ENCODE measurements at regions not wholly inside any gene's neighbourhood (a gene's known extent, or its start where the extent isn't known, plus 50 kb on each side); places are given as distances from the start of the nearest gene placed in this dataset.

GRCh38 chr2:225184948-225185347 is 142.7 kb upstream of the DOCK10 start:
- H3K4me1 Mint-ChIP-seq = peaks cover 9 to 11% of the 10 kb centered on the region in 2 experiments
- no peak overlapping the region for H3K56ac ChIP-seq (ENCODE audit: insufficient read length, low read depth, low read length)
- H3K4ac ChIP-seq (ENCODE audit: low read depth, low read length) = no peak overlapping the region
- H3T11ph ChIP-seq (ENCODE audit: low read length) = no peak overlapping the region
- H3K79me1 ChIP-seq (ENCODE audit: insufficient read depth, low read depth, low read length, poor library complexity, severe bottlenecking) = no peaks in the 10 kb centered on the region
- no peak overlapping the region for H3K4me3 Mint-ChIP-seq
- no CpG with 5 or more reads among the region's 2 CpGs for WGBS (ENCODE audit: extremely low coverage, insufficient read length, low lambda C conversion rate)
- H3K27ac ChIP-seq (ENCODE audit: insufficient read length, low read depth, low read length) = no peak overlapping the region
- no peak for TF ChIP-seq CTCF (conservative IDR thresholded peaks at IDR 0.05)
- H3K14ac ChIP-seq (ENCODE audit: insufficient read depth, low read length) = no peak overlapping the region
- no peaks in the 10 kb centered on the region for H3K27me3 ChIP-seq (ENCODE audit: insufficient read depth, low read length)
- no peak overlapping the region for H2BK20ac ChIP-seq (ENCODE audit: low read depth, low read length, poor library complexity, severe bottlenecking)
- H2BK12ac ChIP-seq (ENCODE audit: insufficient read length, low read depth, low read length) = no peak overlapping the region
- no peak overlapping the region; a peak in 1 of 7 replicates for H3K27ac Mint-ChIP-seq
- no peaks in the 10 kb centered on the region; the same call in 1 of the 2 replicates for H3K4me1 ChIP-seq (ENCODE audit: insufficient read depth, low read length)
- H2AFZ ChIP-seq (ENCODE audit: low read length) = no peak overlapping the region
- no peaks in the 10 kb centered on the region for H4K20me1 ChIP-seq (ENCODE audit: control insufficient read depth, insufficient read depth, insufficient read length)
- H4K5ac ChIP-seq (ENCODE audit: insufficient read length, low read depth, low read length) = no peak overlapping the region
- H3K4me2 ChIP-seq (ENCODE audit: insufficient read depth, insufficient read length, low read length) = no peak overlapping the region
- no peaks in the 10 kb centered on the region for H3K9me3 ChIP-seq (ENCODE audit: control insufficient read depth, low read depth, low read length)
- no peaks in the 10 kb centered on the region for H3K23me2 ChIP-seq (ENCODE audit: insufficient read length, low read depth, low read length, poor library complexity, severe bottlenecking)
- no peak for DNase-seq
- no peak overlapping the region for H3K9ac ChIP-seq (ENCODE audit: extremely low read depth, insufficient read length, low read length)
- H3K9me3 Mint-ChIP-seq = no peaks in the 10 kb centered on the region
- no peak overlapping the region for H2BK120ac ChIP-seq (ENCODE audit: low read depth, low read length, poor library complexity, severe bottlenecking)
- no peak overlapping the region for H2BK5ac ChIP-seq (ENCODE audit: insufficient read length, low read length)
- no peak overlapping the region for H3K23ac ChIP-seq (ENCODE audit: insufficient read length, low read depth, low read length)
- H3K18ac ChIP-seq (ENCODE audit: insufficient read length, low read depth, low read length) = no peak overlapping the region
- no peak overlapping the region for H4K8ac ChIP-seq (replicated peaks; ENCODE audit: insufficient read length, low read depth, low read length)
- H3K79me2 ChIP-seq (ENCODE audit: insufficient read depth, low read length) = no peaks in the 10 kb centered on the region
- H2BK15ac ChIP-seq (ENCODE audit: low read depth, low read length) = no peak overlapping the region
- no peak overlapping the region for H2AK5ac ChIP-seq (ENCODE audit: insufficient read length, low read length)
- no peaks in the 10 kb centered on the region for H3K27me3 Mint-ChIP-seq (ENCODE audit: low read depth)
- no peak overlapping the region for H4K91ac ChIP-seq (ENCODE audit: insufficient read length, low read depth, low read length)
- H3K36me3 Mint-ChIP-seq (ENCODE audit: insufficient read depth in 1 of 3, low read depth in 3 of 3) = no peaks in the 10 kb centered on the region; a peak in 1 of 7 replicates
